ENCODE measurements at regions not wholly inside any gene's neighbourhood (a gene's known extent, or its start where the extent isn't known, plus 50 kb on each side); places are given as distances from the start of the nearest gene placed in this dataset.

DNA sequence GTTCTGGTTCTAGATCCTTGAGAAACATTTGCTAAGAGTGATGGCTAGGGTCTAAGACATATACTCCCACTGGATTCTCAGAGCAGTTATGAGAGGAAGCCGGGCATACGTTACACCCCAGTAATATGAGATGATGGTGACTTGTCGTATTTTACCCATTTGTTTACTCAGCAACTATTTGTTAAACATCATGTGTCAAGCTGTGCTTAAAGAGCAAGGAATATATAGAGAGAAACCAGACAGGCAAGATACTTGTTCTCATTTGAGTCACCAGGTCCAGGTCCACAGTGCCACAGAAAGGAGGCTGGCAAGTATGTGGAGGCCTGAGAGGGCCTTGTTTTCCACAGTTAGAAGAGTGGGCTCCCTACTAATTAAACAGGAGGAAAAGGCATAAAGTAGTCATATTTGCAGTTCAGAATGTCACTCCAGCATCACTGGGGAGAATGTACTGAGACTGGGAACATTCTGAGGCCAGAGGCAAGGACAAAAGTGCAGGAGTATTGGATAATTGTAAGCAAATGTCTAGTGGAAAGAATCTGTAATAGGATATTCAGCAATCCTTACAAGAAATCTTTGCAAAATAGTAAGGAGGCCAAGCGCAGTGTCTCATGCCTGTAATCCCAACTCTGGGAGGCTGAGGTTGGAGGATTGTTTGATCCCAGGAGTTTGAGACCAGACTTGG lies 142.2 kb downstream of the IRS2 start:
- DNase-seq: no peak

DNA sequence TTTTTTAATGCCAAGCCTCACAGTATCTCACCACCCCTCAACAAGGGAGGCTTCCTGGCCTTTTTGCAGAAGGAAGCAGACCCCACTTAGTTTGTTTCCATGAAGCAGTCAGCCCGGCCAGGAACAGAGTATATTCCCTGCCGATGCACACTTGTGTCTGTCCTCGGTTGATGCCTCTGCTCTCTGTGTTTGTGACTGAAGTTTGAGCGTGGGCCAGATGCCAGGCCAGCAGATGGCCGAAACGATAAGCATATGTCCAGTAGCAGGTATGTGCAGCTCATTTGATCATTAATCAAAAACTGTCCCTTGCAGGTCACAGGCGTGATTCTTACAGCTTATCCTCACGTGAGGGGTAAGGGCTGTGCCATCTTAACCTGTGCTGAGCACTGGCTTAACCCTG lies 144.0 kb downstream of the IRS2 start:
- no peak for DNase-seq

DNA sequence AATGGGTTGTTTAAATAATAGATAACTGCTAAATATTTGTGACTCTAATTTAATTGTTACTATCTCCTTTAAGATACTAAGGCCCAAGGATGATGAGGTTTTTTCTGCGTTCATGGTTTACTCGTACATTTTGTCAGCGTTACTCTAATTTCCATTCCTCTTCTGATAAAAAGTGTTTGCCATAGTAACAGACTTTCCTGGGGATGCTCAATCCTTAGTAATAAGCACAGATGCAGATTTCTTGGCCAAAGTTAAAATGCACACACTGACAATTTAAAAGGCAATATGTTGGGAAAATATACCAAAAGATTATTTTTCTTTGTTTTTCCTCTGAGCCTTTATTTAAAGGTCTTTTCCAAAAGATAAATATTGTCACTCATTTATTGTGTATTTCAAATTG lies 149.6 kb downstream of the IRS2 start:
- DNase-seq: no peak

DNA sequence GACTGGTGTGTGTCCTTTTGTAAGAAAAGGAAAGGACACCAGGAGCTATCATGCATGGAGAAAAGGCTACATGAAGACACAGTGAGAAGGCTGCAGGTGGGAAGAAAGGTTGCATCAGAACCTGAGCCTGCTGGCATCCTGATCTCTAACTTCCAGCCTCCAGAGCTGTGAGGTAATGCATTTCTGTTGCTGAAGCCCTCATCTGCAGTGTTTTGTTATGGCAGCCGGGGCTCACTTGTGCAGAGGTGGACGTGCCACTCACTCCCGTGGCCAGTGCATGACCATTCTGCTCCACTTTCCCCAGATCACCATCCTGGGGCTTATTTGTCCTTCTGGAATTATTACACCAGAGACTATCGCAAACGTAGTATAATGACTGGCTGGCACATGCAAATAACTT lies 155.3 kb downstream of the IRS2 start:
- DNase-seq: no peak

DNA sequence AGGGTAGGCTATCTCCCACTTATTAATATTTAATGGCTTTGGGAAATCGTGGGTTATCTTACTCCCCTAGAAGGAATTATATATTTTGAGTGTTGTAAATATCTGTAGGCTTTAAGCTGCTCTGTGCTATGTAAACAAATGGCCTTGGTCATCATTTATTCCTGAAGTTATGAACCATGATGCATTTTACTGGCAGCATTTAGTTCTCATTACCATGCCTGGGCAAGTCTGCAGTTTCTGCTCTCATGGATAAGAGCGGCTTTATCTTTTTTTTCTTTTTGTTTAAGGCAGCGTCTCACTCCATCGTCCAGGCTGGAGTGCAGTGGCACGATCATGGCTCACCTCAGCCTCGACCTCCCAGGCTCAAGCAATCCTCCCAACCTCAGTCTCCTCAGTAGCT lies 156.1 kb downstream of the IRS2 start:
- DNase-seq: no peak

DNA sequence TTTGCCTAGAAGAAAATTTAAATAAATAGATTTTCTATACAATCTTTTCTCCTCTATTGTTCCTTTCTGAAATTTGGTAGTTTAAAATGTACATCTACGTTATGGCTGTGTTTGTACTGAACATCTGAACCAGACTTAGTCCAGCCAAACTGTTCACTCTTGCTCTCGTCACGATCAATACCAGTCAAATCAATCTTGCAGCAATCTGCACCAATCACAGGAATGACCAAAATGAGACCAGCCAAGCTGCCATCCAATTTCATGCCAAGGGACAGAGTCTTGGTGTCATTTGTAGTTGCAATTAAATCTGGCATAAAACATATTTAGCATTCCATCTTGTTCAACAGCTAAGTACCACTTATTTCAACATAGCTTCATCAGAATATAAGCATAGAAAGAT lies 156.6 kb downstream of the IRS2 start:
- DNase-seq: no peak

DNA sequence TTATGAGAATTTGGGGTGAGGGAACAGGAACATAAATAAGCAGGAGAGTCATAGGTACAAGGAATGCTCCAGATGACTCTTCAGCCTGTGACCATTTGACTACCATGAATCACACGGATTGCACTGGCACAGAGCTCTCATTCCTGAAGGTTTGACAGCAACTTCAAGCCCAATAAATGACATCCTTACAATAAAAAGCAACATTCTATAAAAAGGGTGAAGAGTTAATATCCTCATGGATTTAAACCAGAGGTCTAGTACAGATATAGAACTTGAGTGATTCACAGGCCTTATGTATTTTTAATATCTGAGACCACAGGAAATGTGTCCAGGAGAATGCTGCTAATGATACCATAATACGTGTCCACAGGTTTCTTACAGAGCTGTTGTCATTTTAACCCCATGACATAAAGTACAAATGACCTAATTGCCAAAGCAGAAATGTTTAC lies 158.1 kb downstream of the IRS2 start:
- no peak for DNase-seq

DNA sequence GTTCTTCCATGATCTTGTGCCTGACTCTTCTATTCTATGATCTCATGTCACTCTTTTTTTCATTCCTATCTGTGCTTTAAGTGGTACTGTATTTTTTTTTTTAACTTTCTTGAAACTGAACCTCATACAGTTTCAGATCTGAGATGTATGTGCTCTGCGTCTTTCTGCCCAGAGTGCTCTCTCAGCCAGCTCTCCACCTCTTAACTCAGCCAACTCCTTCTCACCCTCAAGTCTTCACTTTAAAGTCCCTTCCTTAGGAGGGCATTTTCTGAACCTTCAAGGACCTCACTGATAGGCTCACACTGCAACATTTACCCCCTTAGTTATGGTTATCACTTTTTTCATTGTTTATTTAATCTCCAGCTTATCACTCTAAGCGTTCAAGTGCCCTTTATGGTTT lies 158.7 kb downstream of the IRS2 start:
- no peak for DNase-seq

DNA sequence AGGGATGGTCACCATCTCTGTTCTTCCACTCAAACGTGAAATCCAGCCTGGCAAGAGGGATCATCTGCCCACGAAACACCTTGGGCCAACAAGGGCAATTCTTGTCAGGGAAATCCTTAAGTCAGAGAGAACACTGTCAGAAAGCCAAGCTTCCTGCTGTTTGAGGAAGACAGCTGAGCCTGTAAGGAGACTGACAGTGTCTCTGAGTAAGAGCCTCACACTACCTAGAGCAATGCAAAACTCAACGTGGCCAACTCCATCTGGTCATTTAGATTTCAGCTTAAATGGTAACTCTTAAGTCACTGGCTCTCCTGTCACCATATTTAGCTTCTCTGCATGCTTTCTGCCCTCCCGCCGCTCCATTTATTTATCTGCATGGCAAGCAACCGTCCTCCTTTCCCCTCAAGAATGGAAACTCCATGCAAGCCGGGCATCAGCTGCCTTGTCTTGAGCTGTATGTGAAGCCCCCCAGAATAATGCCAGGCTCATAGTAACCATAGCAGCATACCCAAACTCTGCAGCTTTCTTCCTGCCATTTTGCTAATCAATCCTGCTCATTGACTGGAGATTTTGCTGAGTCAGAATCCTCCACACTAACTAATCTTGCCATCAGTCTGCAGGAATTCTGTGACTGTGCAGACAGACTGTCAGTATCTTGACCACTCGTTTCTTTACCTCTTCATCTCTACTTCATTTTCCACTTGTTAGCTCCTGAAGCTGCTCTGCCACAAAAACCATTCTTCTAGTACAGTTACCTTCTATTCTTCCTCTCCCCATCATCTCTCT lies 159.8 kb downstream of the IRS2 start:
- DNase-seq: no peak

DNA sequence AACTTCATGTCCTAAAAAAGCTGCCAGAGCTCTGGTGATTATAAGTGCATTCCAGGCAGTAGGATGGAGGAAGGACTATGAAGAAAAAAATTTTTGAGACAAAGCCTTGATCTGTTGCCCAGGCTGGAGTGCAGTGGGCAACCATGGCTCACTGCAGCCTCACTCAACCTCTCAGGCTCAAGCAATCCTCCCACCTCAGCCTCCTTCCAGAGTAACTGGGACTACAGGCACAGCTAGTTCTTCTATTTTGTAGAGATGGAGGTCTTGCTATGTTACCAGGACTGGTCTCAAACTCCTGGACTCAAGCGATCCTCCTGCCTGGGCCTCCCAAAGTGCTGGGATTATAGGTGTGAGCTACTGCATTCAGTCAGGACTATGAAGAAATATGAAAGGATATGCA lies 161.2 kb downstream of the IRS2 start:
- DNase-seq: no peak

DNA sequence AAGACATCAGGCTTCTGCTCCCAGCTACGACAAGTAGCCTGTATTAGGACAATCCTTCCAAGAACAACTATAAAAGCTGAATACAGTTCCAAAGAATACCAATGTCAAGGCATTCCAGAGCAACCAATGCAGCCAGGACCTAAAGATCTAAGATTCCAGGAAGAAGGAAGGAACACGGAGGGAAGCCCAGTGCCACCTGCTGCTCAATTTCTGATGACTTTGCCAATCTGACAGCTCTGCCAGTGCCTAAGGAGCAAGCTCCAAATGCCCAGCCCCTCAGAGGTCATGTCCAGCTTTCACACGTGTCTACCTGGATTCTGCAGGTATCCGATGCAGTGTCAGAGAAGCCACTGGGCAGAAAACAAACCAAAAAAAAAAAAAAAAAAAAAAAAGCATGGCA lies 164.4 kb downstream of the IRS2 start:
- DNase-seq: no peak

DNA sequence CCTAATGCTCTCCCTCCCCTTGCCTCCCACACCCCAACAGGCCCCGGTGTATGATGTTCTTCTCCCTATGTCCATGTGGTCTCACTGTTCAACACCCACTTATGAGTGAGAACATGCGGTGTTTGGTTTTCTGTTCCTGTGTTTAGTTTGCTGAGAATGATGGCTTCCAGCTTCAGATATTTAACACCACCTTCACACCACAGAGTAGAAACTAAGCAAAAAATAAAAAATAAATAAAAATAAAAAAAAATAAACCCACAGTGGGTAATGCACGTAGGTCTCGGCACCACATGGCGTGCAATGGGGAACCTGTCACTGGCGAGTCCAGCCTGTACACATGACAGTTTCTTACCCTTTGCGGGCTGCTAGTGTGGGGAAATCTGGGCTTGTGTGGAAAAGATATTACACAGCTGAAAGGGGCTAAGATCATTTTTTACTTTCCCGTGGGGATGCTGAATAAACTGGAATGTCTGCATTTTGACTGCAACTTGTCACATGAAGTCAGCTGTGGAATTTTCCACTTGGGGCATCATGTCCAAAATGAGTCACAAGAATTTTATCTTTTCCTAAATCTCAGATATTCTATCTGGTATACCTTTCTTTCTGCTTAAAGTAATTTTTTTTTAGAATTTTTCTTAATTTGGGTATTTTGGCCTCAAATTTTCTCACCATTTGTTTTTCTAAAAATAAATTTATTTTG lies 170.5 kb downstream of the IRS2 start:
- no peak for DNase-seq

DNA sequence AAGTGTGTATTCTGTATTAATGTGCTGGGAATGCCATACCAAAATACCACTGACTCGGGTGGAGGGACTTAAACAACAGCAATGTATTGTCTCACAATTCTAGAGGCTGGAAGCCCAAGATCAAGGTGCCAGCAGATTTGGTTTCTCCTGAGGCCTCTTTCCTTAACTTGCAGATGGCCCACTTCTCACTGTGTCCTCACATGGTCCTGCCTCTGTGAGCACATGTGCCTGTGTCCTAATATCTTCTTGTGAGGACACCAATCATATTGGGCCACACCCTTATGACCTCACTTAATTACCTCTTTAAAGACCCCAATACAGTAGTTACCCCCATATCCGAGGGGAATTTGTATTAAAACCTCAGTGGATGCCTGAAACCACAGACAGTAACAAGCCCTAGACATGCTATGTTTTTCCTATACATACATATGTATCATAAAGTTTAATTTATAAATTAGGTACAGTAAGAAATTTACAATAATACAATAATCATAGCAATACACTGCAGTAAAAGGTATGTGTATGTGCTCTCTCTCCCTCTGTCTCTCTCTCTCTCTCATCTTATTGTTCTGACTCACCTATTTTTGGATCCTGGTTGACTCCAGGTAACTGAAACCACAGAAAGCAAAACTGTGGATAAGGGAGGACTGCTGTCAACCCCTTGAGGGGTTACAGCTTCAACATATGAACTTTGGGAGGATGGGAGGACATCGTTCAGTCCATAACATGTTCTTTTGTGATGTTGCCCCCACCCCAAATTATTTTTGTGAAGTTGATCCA lies 174.3 kb downstream of the IRS2 start:
- DNase-seq: no peak

DNA sequence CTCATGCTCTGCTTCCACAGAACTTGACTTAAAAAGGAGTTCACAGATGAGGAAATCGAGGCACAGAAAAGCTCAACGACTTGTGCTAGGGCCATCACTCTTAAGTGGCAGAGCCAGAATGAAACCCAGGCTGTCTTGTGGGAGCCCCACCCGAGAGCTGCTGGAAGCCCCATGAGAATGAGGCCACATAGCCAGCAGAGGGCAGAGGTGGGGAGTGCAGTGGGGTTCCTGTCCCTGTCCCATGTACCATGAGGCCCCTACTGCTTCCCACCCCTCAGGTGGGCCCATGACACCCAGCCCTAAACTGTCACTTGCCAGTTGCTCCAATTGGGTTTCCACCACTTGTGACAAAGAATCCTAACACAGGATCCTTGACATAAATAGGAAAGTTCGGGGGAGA lies 175.9 kb downstream of the IRS2 start:
- no peak for DNase-seq

DNA sequence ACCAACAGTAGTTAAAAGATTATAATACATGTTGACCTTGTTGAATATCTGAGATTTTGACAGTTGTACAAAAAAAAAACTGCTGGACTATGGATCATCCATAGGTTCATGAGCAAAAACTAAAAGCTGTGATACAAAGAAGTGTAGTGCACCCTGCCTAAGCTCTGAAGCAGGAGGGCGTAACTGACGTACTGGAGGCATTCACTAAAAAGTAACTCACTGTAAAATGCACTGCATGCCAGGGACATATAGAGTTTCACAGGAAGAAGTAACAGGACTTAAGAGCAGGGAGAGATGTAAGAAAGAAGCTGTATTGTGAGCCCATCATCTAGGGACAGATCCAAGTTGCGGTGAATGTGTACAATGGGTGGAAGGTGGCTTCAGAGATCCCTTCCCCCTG lies 177.9 kb downstream of the IRS2 start:
- DNase-seq: no peak

DNA sequence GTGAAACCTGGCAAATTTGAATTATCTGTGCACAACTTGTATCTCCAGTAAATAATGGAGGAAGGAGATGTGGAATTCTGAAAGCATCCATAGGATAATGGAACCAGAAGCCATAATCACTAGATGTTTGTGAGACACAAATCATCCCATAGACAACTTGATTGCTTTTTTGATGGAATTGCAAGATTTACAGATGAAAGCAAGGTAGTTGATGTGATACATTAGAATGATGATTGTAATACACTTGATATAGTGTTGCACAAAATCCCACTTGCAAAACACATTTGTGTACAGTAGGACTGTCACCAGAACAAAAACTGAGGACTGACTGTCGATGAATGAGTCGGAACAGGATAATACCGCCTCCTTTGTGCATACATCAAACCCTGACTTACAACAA lies 178.3 kb downstream of the IRS2 start:
- DNase-seq: no peak

DNA sequence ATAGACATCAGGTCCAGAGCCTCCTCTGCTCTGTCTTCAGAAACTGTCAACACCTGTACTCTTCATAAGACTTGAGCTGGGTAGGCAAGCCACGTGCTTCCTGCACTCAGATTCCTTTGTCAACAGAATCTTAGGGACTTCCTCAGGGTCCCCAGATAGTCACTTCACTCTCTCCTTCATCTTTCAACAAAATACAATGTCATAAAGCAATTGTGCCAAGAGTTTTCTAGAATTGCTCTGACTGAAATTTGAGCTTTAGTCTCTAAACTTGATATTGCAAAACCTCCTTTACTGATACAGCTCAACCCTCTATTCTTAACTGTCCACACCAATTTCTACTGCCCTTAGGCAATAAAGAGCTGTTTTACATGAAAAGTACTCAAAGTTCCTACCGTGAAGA lies 179.9 kb downstream of the IRS2 start:
- DNase-seq: no peak

DNA sequence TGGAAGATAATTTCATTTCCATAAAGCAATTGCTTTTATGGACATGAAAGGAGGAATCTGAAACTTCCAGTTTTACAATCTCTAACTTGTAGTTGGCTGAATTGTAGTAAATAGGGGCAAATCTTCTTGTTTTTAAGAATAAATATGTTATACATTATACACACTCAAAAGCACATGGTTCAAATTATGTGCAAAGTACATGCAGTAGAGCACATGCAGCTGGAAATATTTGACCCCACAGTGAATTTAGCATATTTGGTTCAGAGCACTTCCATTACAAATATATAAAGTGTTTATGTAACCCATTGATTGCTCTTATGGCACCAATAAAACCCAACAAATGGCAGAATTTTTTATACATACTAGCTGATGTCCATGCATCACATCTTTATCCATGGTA lies 180.5 kb downstream of the IRS2 start:
- DNase-seq: no peak

DNA sequence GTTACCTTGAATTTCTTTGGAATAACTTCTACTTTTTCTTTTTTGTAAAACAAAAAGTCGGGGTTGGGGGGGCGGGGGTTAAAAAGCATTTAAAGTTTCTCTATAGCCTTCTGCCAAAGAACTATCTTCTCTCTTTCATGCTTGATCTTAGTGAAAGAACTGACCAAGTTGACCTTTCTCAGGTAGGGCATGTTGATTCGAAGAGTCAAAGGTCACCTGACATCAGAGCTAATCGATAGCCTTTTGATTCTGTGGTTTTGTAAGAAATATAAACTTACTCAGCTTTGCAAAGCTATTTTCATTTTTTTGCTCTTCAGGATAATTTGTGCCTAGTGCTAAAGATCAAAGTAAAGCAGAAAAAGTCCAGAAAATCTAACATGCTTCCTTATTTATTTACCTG lies 181.5 kb downstream of the IRS2 start:
- DNase-seq: no peak

DNA sequence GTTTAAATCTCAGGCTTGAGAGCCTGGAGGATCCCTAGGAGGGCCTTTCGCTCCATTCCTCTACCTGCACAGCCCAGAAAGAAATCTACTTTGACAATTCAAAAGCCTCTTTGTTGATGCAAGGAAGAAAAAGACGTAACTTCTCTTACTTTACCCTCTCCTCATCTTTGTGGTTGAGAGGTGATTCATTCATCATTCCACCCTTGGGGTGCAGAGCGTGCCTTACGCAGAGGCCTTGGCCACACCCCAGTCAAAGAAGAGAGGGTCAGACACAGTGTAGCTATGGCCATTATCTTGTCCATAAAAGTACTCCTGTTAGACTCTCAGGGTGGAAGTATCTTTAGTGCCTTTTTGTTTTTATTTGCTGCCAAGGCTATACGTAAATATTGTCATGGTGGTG lies 184.0 kb downstream of the IRS2 start:
- DNase-seq: no peak

DNA sequence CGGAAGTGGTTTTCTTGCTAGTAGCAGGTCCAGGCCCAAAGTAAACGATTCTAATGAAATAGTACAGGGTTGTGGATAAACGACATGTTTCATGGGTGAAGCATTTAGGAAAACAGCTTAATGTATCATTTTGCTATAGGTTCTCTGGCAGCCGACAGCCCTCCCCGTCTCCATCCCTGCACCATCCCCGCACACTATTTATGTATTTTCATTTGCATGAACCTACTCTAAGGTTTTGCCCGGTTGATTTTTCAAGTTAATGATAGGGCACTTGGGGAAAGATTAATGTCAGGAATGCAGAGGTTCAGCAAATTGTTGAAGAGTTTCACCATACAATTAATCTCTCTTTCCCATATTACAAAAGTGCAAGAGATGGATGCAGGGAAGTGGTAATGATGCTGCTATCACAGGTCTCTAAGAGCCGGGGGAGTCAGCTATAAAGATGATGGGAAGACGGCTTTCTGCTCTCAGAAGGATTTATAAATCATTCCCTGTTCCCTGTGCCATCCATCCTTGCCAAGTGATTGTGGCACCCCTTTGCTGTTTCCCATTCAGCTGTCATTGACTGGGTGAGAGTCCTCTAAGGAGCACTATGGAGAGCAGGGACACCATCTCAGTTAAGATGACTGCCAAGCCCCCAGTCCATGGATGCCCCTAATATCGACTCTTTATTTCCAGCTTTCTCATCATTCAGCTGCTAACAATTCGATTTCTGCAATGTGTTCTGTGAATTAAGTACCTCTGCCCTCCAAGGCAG lies 186.3 kb downstream of the IRS2 start:
- no peak for DNase-seq

DNA sequence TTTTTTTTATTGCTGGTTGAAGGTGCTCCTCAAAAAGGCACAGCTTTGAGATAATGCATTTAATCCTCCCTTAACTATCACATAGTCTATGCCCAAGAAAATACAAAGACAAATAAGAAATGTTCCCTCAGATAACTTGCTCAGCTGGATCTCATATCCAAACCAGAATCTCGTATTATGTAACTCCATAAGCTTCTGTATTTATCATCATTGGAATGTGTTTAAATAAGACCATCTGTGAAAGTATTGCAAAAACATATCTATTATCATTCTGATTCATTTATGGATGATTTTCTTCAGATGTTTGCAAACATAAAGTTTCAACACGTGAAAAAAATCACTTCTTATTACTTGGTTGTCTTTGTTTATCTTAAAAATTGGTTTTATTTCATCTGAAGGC lies 190.9 kb downstream of the IRS2 start:
- no peak for DNase-seq

DNA sequence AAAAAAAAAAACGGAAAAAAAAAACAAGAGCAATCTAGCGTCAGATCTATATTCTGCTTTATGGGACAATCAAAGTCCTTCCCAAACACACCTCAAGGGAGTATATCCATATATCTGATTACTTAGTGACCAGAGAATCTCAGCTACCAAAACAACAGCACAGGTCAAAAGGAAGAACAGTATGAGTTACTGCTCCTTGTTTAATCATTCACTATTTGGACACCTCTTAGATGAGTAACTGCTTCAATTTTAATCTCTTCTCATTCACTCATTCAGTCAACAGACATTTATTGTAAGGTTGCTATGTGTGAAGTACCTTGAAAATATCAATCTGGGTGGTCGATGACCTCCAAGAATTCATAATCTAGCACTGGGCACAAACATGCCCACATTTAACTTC lies 193.2 kb downstream of the IRS2 start:
- DNase-seq: no peak
